WTC11 (cell line): ENCODE measurements at regions not wholly inside any gene's neighbourhood (a gene's known extent, or its start where the extent isn't known, plus 50 kb on each side); places are given as distances from the start of the nearest gene placed in this dataset.

Source experiments
- CREM ChIP-seq: sonication (generic); formaldehyde crosslinking; IDR thresholded peaks from 2 replicates; pipeline ENCODE4 v1.8.1; 2022; ENCODE audit warnings: mild to moderate bottlenecking, missing genetic modification reagents, moderate library complexity
- FOXP1 ChIP-seq: sonication (generic); formaldehyde crosslinking; IDR thresholded peaks from 2 replicates; pipeline ENCODE4 v1.8.0; 2022; ENCODE audit warnings: missing genetic modification reagents, mild to moderate bottlenecking, moderate library complexity, borderline replicate concordance
- MLX ChIP-seq: sonication (generic); formaldehyde crosslinking; IDR thresholded peaks from 2 replicates; pipeline ENCODE4 v1.8.1; 2023; ENCODE audit warnings: mild to moderate bottlenecking, missing genetic modification reagents, moderate library complexity
- NFYB ChIP-seq: sonication (generic); formaldehyde crosslinking; conservative IDR thresholded peaks from 2 replicates; pipeline ENCODE4 v1.8.0; 2022; ENCODE audit warnings: low read depth, missing genetic modification reagents
- NR1H2 ChIP-seq: sonication (generic); formaldehyde crosslinking; IDR thresholded peaks from 2 replicates; pipeline ENCODE4 v1.9.0; 2021; ENCODE audit warnings: mild to moderate bottlenecking, moderate library complexity, missing genetic modification reagents
- RELA ChIP-seq: sonication (generic); formaldehyde crosslinking; IDR thresholded peaks from 2 replicates; pipeline ENCODE4 v1.8.1; 2022; ENCODE audit warnings: missing genetic modification reagents, mild to moderate bottlenecking, borderline replicate concordance
- SMAD4 ChIP-seq: sonication (generic); formaldehyde crosslinking; IDR thresholded peaks from 2 replicates; pipeline ENCODE4 v1.8.0; 2022; ENCODE audit warnings: mild to moderate bottlenecking, missing genetic modification reagents
- TEAD1 ChIP-seq: sonication (generic); formaldehyde crosslinking; IDR thresholded peaks from 2 replicates; pipeline ENCODE4 v1.8.0; 2022; ENCODE audit warnings: mild to moderate bottlenecking, missing genetic modification reagents
- ZNF232 ChIP-seq: sonication (generic); formaldehyde crosslinking; IDR thresholded peaks from 2 replicates; pipeline ENCODE4 v1.8.0; 2022; ENCODE audit warnings: mild to moderate bottlenecking, missing genetic modification reagents
- TF ChIP-seq, protein P1 (sequence below): fragments of 200-600 bp; IDR thresholded peaks from 2 replicates; pipeline ENCODE4 v1.8.0; 2022; ENCODE audit warnings: antibody characterized with exemption
- TF ChIP-seq, protein P2 (sequence below): fragments of 250-450 bp; sonication (Bioruptor Pico); conservative IDR thresholded peaks from 2 replicates; pipeline ENCODE4 v1.9.0; 2021; ENCODE audit warnings: mild to moderate bottlenecking

GRCh38 chr6:159582736-159583135 lies 110.3 kb downstream of the SOD2 start:
- TF ChIP-seq, protein P1, sequence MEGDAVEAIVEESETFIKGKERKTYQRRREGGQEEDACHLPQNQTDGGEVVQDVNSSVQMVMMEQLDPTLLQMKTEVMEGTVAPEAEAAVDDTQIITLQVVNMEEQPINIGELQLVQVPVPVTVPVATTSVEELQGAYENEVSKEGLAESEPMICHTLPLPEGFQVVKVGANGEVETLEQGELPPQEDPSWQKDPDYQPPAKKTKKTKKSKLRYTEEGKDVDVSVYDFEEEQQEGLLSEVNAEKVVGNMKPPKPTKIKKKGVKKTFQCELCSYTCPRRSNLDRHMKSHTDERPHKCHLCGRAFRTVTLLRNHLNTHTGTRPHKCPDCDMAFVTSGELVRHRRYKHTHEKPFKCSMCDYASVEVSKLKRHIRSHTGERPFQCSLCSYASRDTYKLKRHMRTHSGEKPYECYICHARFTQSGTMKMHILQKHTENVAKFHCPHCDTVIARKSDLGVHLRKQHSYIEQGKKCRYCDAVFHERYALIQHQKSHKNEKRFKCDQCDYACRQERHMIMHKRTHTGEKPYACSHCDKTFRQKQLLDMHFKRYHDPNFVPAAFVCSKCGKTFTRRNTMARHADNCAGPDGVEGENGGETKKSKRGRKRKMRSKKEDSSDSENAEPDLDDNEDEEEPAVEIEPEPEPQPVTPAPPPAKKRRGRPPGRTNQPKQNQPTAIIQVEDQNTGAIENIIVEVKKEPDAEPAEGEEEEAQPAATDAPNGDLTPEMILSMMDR: no peak
- TF ChIP-seq MLX (CRISPR knock-in tag): no peak
- TF ChIP-seq FOXP1: no peak
- no peak for TF ChIP-seq RELA (CRISPR knock-in tag)
- TF ChIP-seq ZNF232 (CRISPR knock-in tag): no peak
- no peak for TF ChIP-seq CREM (CRISPR knock-in tag)
- TF ChIP-seq, protein P2, sequence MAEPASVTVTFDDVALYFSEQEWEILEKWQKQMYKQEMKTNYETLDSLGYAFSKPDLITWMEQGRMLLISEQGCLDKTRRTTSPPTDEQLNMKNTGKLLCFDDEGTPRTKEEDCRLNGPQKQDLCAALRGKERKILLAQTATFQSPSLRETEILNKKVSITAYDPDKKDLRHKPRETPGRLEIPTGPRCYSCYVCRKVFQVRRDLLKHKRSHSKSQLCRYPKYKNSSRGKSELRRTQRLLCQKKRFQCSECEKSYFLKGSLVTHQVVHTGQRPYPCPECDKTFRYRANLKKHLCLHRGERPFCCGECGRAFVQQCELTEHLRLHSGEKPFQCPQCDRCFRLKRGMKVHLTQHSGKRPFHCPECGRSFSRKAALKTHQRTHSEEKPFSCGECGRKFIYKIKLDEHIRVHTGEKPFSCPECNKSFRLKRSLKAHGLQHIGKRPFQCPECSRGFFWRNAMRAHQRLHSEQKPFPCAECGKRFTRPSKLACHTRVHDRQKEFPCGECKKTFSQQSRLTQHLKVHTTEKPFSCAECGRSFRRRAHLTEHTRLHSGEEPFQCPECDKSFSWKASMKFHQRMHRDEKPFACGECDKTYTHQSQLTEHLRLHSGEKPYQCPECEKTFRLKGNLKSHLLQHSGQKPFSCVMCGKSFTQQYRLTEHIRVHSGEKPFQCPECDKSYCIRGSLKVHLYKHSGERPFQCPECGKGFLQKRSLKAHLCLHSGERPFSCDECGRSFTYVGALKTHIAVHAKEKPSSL (CRISPR knock-in tag): no peak
- TF ChIP-seq NFYB: no peak
- TF ChIP-seq NR1H2 (CRISPR knock-in tag): no peak
- no peak for TF ChIP-seq TEAD1 (CRISPR knock-in tag)
- TF ChIP-seq SMAD4 (CRISPR knock-in tag): no peak
